Natural killer cell (primary cell): ENCODE measurements at regions not wholly inside any gene's neighbourhood (a gene's known extent, or its start where the extent isn't known, plus 50 kb on each side); places are given as distances from the start of the nearest gene placed in this dataset.

Source experiments
- ATAC-seq, 3 donors: fragments of 150-1000 bp in 2 of 3; fragments of 200-7000 bp in 1 of 3; cut with Tn5 transposase; 1 replicate in 1 of 3; 2 replicates in 2 of 3; pipeline ENCODE4 v1.10.0; 2021; ENCODE audit warnings: mild to moderate bottlenecking in 2 of 3, moderate library complexity in 2 of 3
- DNase-seq, 2 donors: peaks; one replicate each; pipeline versions ENCODE4 v3.0.0 to v3.0.0-alpha.2; 2013 to 2021; ENCODE audit warnings: mixed read lengths in 1 of 2
- H3K27ac ChIP-seq: one replicate; pipeline ENCODE4 v1.5.1; 2013; ENCODE audit warnings: mild to moderate bottlenecking, low read length
- H3K27me3 ChIP-seq: one replicate; pipeline ENCODE4 v1.6.1; 2013; ENCODE audit warnings: low read length; ENCODE audit not compliant: control insufficient read depth, insufficient read depth
- H3K36me3 ChIP-seq: one replicate; pipeline ENCODE4 v1.6.1; 2013; ENCODE audit warnings: low read length; ENCODE audit not compliant: control insufficient read depth, insufficient read depth
- H3K4me1 ChIP-seq: one replicate; pipeline ENCODE4 v1.6.1; 2013; ENCODE audit warnings: low read length; ENCODE audit not compliant: control insufficient read depth, insufficient read depth
- H3K4me3 ChIP-seq: one replicate; pipeline ENCODE4 v1.5.1; 2013; ENCODE audit warnings: low read length
- H3K9me3 ChIP-seq: one replicate; pipeline ENCODE4 v1.6.1; 2013; ENCODE audit warnings: low read length; ENCODE audit not compliant: control insufficient read depth, insufficient read depth
- H3K27ac Mint-ChIP-seq, 2 donors: one replicate each; pipeline ENCODE4 v1.8.0; 2022; ENCODE audit warnings: mild to moderate bottlenecking in 2 of 2, mixed read lengths in 2 of 2, moderate library complexity in 1 of 2
- H3K27me3 Mint-ChIP-seq, 2 donors: one replicate each; pipeline ENCODE4 v1.8.0; 2022; ENCODE audit warnings: low read depth in 2 of 2, mixed read lengths in 2 of 2
- H3K36me3 Mint-ChIP-seq: one replicate; pipeline ENCODE4 v1.8.0; 2022; ENCODE audit warnings: mixed read lengths
- H3K4me1 Mint-ChIP-seq, 2 donors: one replicate each; pipeline ENCODE4 v1.8.0; 2022; ENCODE audit warnings: mixed read lengths in 2 of 2
- H3K4me3 Mint-ChIP-seq: one replicate; pipeline ENCODE4 v1.8.0; 2022; ENCODE audit warnings: mild to moderate bottlenecking, moderate library complexity, mixed read lengths
- H3K9me3 Mint-ChIP-seq, 2 donors: one replicate each; pipeline ENCODE4 v1.8.0; 2022; ENCODE audit warnings: mixed read lengths in 2 of 2
- CTCF ChIP-seq: fragments of 200-600 bp; IDR thresholded peaks from one replicate; pipeline ENCODE4 v1.8.0; 2022; ENCODE audit warnings: antibody characterized with exemption
- WGBS: methylation state at CpG from one replicate; pipeline ENCODE4 v1.1.7; 2013; ENCODE audit warnings: missing lambda C conversion rate; ENCODE audit not compliant: insufficient coverage; 5-methylcytosine and 5-hydroxymethylcytosine counted together
- intact Hi-C: fragments of 100-400 bp; cut with micrococcal nuclease; formaldehyde crosslinking; loops from one replicate; pipeline ENCODE4 v1.14.2; 2022

GRCh38 chr14:42192738-42193653 lies 586.3 kb downstream of the LRFN5 start:
- no peak overlapping the region for H3K4me3 ChIP-seq
- H3K4me1 ChIP-seq = no peaks in the 10 kb centered on the region
- whole genome bisulfite sequencing = 67% methylated on average over 4 of the region's 4 CpGs
- Mint-ChIP-seq H3K4me1 (no peaks in the 10 kb centered on the region), H3K36me3 (peaks cover 16% of the 10 kb centered on the region), H3K27me3 (no peaks in the 10 kb centered on the region), H3K4me3 (no peak overlapping the region), H3K27ac (no peak overlapping the region), H3K9me3 (peaks cover 8 to 13% of the 10 kb centered on the region in 2 donors)
- no peak for DNase-seq
- no peak for ATAC-seq
- intact Hi-C loops = no loop called here
- no peak overlapping the region for H3K27ac ChIP-seq
- no peaks in the 10 kb centered on the region for H3K36me3 ChIP-seq
- TF ChIP-seq CTCF = no peak
- H3K27me3 ChIP-seq = no peaks in the 10 kb centered on the region
- H3K9me3 ChIP-seq = no peaks in the 10 kb centered on the region

GRCh38 chr14:42190744-42191143 lies 584.1 kb downstream of the LRFN5 start:
- H3K9me3 ChIP-seq = no peaks in the 10 kb centered on the region
- no peak overlapping the region for H3K27ac ChIP-seq
- Mint-ChIP-seq H3K9me3 (peaks cover 14% of the 10 kb centered on the region in 2 donors), H3K27me3 (no peaks in the 10 kb centered on the region), H3K27ac (no peak overlapping the region), H3K36me3 (peaks cover 16% of the 10 kb centered on the region), H3K4me3 (no peak overlapping the region), H3K4me1 (no peaks in the 10 kb centered on the region)
- H3K4me3 ChIP-seq = no peak overlapping the region
- H3K36me3 ChIP-seq = no peaks in the 10 kb centered on the region
- WGBS = no CpG with 5 or more reads among the region's 1 CpG
- no peak for TF ChIP-seq CTCF
- no peaks in the 10 kb centered on the region for H3K4me1 ChIP-seq
- H3K27me3 ChIP-seq = no peaks in the 10 kb centered on the region
- no peak for DNase-seq
- ATAC-seq = no peak
- intact Hi-C loops = no loop called here

- no peaks in the 10 kb centered on the region for H3K4me1 Mint-ChIP-seq
- no peak overlapping the region for H3K27ac Mint-ChIP-seq
Measured at GRCh38 chr14:42187846-42188245, 581.2 kb downstream of the LRFN5 start.

More at GRCh38 chr14:42187846-42188245, 581.2 kb downstream of the LRFN5 start:
- no peak overlapping the region for H3K27ac ChIP-seq
- H3K36me3 Mint-ChIP-seq = peaks cover 16% of the 10 kb centered on the region
- intact Hi-C loops = no loop called here
- no peak for ATAC-seq
- no peak for DNase-seq
- H3K27me3 ChIP-seq = no peaks in the 10 kb centered on the region
- H3K36me3 ChIP-seq = no peaks in the 10 kb centered on the region
- no peak overlapping the region for H3K4me3 Mint-ChIP-seq
- TF ChIP-seq CTCF = no peak
- H3K9me3 ChIP-seq = no peaks in the 10 kb centered on the region
- H3K4me1 ChIP-seq = no peaks in the 10 kb centered on the region
- no peak overlapping the region for H3K4me3 ChIP-seq
- H3K9me3 Mint-ChIP-seq = peaks cover 19 to 21% of the 10 kb centered on the region in 2 donors
- no peaks in the 10 kb centered on the region for H3K27me3 Mint-ChIP-seq
